ENCODE measurements at regions not wholly inside any gene's neighbourhood (a gene's known extent, or its start where the extent isn't known, plus 50 kb on each side); places are given as distances from the start of the nearest gene placed in this dataset.
A peak's percentile ranks its signal among the peaks of the same experiment; 100 is the strongest.
"Not testable (repeated sequence)": the region's sequence is repeated elsewhere in the genome, so short reads cannot be mapped to it uniquely, and the experiment has no call there.

DNA sequence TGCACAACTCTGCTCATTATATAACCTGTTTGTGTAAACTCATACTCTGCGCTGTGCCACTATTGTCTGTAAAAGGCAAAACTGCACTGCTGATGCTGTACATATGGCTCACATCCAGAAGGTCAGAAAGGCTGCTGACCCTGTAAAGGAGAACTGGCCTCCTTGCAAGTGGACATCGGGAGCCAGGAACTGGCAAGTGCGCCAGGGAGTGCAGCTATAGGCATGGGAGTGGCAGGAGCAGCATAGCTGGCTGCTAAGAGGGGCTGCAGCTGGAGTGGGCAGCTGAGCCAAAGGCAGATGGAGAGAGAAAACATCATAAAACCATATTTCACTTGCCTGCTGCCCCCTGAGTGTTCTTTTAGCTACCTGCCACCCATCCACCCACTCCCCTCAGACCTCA is 2183.4 kb upstream of the ACO1 start:
- no peak for ATAC-seq (ENCODE audit: low read depth in 2 of 2)
- no peaks in the 10 kb centered on the region for H3K27me3 Mint-ChIP-seq
- H3K4me1 Mint-ChIP-seq: peaks cover 0 to 3% (median 0%) of the 10 kb centered on the region in 3 donors
- H3K27ac Mint-ChIP-seq: no peak overlapping the region
- H3K9me3 Mint-ChIP-seq: peaks cover 4 to 15% (median 7%) of the 10 kb centered on the region in 7 donors
- no peak overlapping the region for H3K4me3 Mint-ChIP-seq
- no peak for DNase-seq
- peaks cover 0 to 10% of the 10 kb centered on the region in 2 donors for H3K36me3 Mint-ChIP-seq

DNA sequence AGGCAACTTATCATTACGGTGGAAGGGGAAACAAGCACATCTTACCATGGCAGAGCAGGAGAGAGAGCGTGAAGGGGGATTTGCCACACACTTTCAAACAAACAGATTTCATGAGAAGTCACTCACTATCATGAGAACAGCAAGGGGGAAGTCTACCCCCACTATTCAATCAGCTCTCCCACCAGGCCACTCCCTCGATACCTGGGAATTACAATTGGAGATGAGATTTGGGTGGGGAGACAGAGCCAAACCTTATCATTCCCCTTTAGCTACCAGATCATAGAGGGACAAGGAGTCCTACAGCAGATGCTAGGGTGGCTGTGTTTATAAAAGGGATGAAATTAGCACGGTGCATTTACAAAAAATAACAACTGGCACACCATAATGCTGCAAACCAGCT is 2149.4 kb upstream of the ACO1 start:
- no peaks in the 10 kb centered on the region for H3K36me3 Mint-ChIP-seq
- H3K4me1 Mint-ChIP-seq: no peaks in the 10 kb centered on the region

DNA sequence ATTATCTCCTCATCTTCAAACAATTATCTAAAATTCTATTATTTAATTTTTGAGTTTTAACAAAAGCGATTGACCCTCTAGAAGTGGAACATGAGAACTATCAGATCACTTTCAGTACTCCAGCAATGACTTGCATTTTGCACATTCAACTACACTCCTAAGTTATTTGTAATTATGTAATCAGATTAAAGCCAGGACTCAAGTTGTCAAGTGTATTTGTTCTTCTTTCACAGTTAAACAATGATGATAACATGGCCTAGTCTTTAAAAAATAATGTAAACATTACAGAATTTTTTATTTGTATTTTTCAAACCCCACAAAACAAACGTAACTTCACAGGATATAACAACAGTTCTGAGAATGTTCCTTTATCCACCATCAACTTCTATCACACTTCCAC is 2148.9 kb upstream of the ACO1 start:
- DNase-seq (no peak), ATAC-seq (ENCODE audit: low read depth in 2 of 2) (no peak)
- H3K4me3 Mint-ChIP-seq: no peak overlapping the region
- no peaks in the 10 kb centered on the region for H3K4me1 Mint-ChIP-seq
- H3K27ac Mint-ChIP-seq: no peak overlapping the region
- H3K27me3 Mint-ChIP-seq: no peaks in the 10 kb centered on the region
- peaks cover 0 to 5% (median 0%) of the 10 kb centered on the region in 7 donors for H3K9me3 Mint-ChIP-seq
- no peaks in the 10 kb centered on the region for H3K36me3 Mint-ChIP-seq

More for the DNA sequence above, 2149.4 kb upstream of the ACO1 start:
- ATAC-seq (ENCODE audit: low read depth in 2 of 2) (no peak), DNase-seq (no peak)
- Mint-ChIP-seq H3K4me3 (no peak overlapping the region), H3K9me3 (peaks cover 0 to 5% (median 0%) of the 10 kb centered on the region in 7 donors), H3K27me3 (no peaks in the 10 kb centered on the region), H3K27ac (no peak overlapping the region)

DNA sequence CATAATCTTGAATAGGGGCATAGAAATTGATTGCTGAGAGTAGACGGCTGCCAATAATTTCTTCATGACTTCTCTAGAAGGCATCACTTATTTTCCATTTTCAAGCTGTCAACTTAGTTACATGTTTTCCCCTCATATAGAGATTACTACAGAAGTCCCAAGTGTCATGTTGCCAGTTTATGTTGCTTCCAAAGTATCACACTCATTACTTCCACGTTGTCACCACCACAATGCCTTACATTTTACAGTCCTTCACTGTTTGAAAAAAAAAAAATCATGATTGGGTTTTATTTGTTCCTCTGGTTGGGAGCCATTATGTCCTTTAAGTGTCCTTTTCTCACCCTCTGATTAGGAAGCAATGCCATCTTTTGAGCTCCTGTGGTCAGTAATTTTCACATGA is 2144.6 kb upstream of the ACO1 start:
- no peaks in the 10 kb centered on the region for H3K27me3 Mint-ChIP-seq
- H3K4me1 Mint-ChIP-seq: no peaks in the 10 kb centered on the region

DNA sequence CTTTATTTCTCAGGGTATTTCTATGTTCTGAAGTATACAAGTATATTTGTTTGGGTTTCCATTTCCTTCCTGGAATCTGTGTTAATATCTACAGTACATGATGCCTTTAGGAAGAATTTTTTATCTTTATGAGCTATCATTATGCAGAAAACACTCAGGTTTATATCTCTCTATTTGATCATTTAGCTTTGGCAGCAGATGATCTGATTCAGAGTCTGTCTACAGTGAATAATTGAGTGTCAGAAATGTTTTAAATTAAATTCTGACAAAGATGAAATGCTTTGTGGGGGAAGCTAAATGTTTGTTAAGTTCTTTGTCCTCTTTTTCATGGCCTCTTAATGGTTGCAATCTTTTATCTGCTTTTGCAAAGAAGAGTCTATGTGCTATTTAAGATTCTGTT is 2141.0 kb upstream of the ACO1 start:
- no peaks in the 10 kb centered on the region for H3K9me3 Mint-ChIP-seq
- DNase-seq: no peak
- H3K4me1 Mint-ChIP-seq: no peaks in the 10 kb centered on the region
- H3K27me3 Mint-ChIP-seq: no peaks in the 10 kb centered on the region
- H3K27ac Mint-ChIP-seq: no peak overlapping the region
- no peak overlapping the region for H3K4me3 Mint-ChIP-seq
- no peak for ATAC-seq (ENCODE audit: low read depth in 2 of 2)
- no peaks in the 10 kb centered on the region for H3K36me3 Mint-ChIP-seq

More for the DNA sequence above, 2144.6 kb upstream of the ACO1 start:
- Mint-ChIP-seq H3K36me3 (no peaks in the 10 kb centered on the region), H3K9me3 (peaks cover 0 to 2% (median 0%) of the 10 kb centered on the region in 7 donors), H3K4me3 (no peak overlapping the region), H3K27ac (no peak overlapping the region)
- no peak for DNase-seq
- no peak for ATAC-seq (ENCODE audit: low read depth in 2 of 2)

GRCh38 chr9:30244877-30245276 is 2139.6 kb upstream of the ACO1 start:
- H3K27ac Mint-ChIP-seq: no peak overlapping the region
- ATAC-seq (ENCODE audit: low read depth in 2 of 2): no peak
- no peak overlapping the region for H3K4me3 Mint-ChIP-seq
- no peaks in the 10 kb centered on the region for H3K27me3 Mint-ChIP-seq
- DNase-seq: no peak
- H3K36me3 Mint-ChIP-seq: no peaks in the 10 kb centered on the region
- no peaks in the 10 kb centered on the region for H3K4me1 Mint-ChIP-seq
- H3K9me3 Mint-ChIP-seq: no peaks in the 10 kb centered on the region

GRCh38 chr9:30250872-30251271 is 2133.6 kb upstream of the ACO1 start:
- H3K4me3 Mint-ChIP-seq: no peak overlapping the region
- ATAC-seq (ENCODE audit: low read depth in 2 of 2): no peak
- no peaks in the 10 kb centered on the region for H3K36me3 Mint-ChIP-seq
- no peaks in the 10 kb centered on the region for H3K4me1 Mint-ChIP-seq
- peak overlapping the region in 1 of 6 donors; percentile 10 for H3K27ac Mint-ChIP-seq
- H3K9me3 Mint-ChIP-seq: no peaks in the 10 kb centered on the region
- no peak for DNase-seq
- H3K27me3 Mint-ChIP-seq: no peaks in the 10 kb centered on the region

- no peak overlapping the region for H3K27ac Mint-ChIP-seq
- no peaks in the 10 kb centered on the region for H3K27me3 Mint-ChIP-seq
- H3K4me1 Mint-ChIP-seq: no peaks in the 10 kb centered on the region
- DNase-seq (no peak), ATAC-seq (ENCODE audit: low read depth in 2 of 2) (no peak)
- H3K36me3 Mint-ChIP-seq: no peaks in the 10 kb centered on the region
- H3K4me3 Mint-ChIP-seq: no peak overlapping the region
- H3K9me3 Mint-ChIP-seq: peaks cover 0 to 23% (median 8%) of the 10 kb centered on the region in 7 donors
These were observed 2126.3 kb upstream of the ACO1 start for GRCh38 chr9:30258094-30258493.

DNA sequence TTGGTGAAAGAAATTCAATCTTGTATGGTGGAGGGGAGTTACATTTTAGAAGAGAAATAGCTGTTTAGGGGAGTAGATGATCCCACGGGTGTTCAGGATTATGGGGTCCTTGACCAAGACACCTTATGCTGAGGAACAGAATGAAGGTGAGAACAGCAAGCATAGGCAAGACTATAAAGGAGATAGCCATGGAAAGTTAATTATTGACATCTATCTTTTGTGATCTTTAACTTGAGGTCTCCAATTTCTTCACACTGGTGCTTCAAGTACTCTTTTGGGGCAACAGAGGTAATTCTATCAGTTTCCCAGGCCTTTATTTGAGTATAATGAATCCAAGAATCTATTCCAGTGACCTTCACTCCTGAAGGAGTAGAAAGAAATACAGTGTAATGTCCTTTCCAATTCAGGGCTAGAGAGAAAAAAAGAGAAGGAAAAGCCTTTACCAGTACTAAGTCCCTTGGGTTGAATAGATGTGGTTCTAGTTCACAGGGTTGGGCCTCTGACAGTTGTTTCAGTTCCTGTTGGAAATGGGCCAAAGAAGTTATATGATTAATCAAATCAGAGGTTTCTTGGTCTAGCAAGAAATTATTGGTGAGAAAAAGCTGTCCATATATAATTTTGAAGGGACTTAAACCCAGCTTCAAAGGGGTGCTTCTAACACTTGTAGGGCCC is 2104.1 kb upstream of the ACO1 start:
- Mint-ChIP-seq H3K4me3 (no peak overlapping the region), H3K36me3 (no peaks in the 10 kb centered on the region), H3K9me3 (peaks cover 0 to 33% (median 6%) of the 10 kb centered on the region in 7 donors), H3K27me3 (no peaks in the 10 kb centered on the region), H3K4me1 (peaks cover 0 to 5% (median 4%) of the 10 kb centered on the region in 3 donors), H3K27ac (no peak overlapping the region)
- no peak for ATAC-seq (ENCODE audit: low read depth in 2 of 2)
- DNase-seq: peak; percentile 24

- DNase-seq (no peak), ATAC-seq (ENCODE audit: low read depth in 2 of 2) (no peak)
- Mint-ChIP-seq H3K27me3 (no peaks in the 10 kb centered on the region), H3K9me3 (peaks cover 0 to 4% (median 0%) of the 10 kb centered on the region in 7 donors), H3K27ac (no peak overlapping the region), H3K4me3 (no peak overlapping the region), H3K36me3 (no peaks in the 10 kb centered on the region), H3K4me1 (no peaks in the 10 kb centered on the region)
These were observed 2095.0 kb upstream of the ACO1 start for GRCh38 chr9:30289435-30289834.

DNA sequence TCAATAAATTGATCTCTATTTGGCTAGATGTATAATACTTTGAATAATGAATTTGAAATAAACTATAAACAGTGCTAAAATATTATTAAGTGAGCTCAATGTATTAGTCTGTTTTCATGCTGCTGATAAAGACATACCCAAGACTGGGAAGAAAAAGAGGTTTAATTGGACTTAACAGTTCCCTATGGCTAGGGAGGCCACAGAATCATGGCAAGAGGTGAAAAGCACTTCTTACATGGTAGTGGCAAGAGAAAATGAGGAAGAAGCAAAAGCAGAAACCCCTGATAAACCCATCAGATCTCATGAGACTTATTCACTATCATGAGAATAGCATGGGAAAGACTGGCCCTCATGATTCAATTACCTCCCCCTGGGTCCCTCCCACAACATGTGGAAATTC is 2092.4 kb upstream of the ACO1 start:
- not testable (repeated sequence) for H3K36me3 Mint-ChIP-seq; H3K27ac Mint-ChIP-seq; H3K27me3 Mint-ChIP-seq; H3K4me1 Mint-ChIP-seq; DNase-seq; H3K9me3 Mint-ChIP-seq; H3K4me3 Mint-ChIP-seq; ATAC-seq (ENCODE audit: low read depth in 2 of 2)

- Mint-ChIP-seq H3K27ac (no peak overlapping the region), H3K4me1 (no peaks in the 10 kb centered on the region), H3K36me3 (no peaks in the 10 kb centered on the region), H3K27me3 (no peaks in the 10 kb centered on the region), H3K9me3 (peaks cover 0 to 3% (median 0%) of the 10 kb centered on the region in 7 donors), H3K4me3 (no peak overlapping the region)
- DNase-seq: no peak
- ATAC-seq (ENCODE audit: low read depth in 2 of 2): no peak
These were observed 2091.2 kb upstream of the ACO1 start for GRCh38 chr9:30293231-30293630.

GRCh38 chr9:30299126-30299780 is 2085.2 kb upstream of the ACO1 start:
- no peak overlapping the region for H3K4me3 Mint-ChIP-seq
- no peak overlapping the region for H3K27ac Mint-ChIP-seq
- no peak for ATAC-seq (ENCODE audit: low read depth in 2 of 2)
- H3K9me3 Mint-ChIP-seq: peaks cover 0 to 4% (median 0%) of the 10 kb centered on the region in 7 donors
- H3K4me1 Mint-ChIP-seq: no peaks in the 10 kb centered on the region
- H3K36me3 Mint-ChIP-seq: no peaks in the 10 kb centered on the region
- DNase-seq: no peak
- H3K27me3 Mint-ChIP-seq: no peaks in the 10 kb centered on the region

DNA sequence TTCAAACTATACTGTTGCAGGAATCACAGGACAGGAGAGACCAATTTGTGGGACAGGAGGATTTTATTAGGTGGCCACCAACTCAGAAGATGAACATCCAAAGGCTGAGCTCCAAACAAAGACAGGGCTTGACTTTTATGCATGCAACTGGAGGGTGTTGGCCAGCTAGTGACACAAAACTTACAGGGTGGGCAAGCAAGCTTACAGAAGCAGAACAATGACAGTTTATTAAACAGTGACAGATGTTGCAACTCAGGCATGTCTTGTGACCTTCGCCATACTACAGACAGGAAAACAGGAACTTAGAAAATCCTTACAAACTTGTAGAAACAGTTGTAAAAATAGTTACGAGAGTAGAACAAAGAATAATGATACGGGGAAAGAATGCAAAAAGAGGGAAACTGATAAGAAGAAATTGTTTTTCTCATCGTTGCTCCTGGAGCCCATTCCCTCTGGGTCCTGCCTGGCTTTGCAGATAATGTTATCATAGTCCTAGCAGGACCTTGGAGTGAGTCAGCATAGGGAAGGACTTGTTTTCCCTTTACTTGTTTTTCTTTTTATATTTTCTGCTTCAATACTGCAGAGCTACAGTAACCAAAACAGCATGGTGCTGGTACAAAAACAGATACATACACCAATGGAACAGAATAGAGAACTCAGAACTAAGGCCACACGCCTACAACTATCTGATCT is 2083.0 kb upstream of the ACO1 start:
- Mint-ChIP-seq H3K4me3 (peak overlapping the region in 2 of 8 donors; percentile 20 to 22), H3K9me3 (peaks cover 0 to 4% (median 0%) of the 10 kb centered on the region in 7 donors), H3K27ac (no peak overlapping the region), H3K36me3 (no peaks in the 10 kb centered on the region), H3K4me1 (no peaks in the 10 kb centered on the region), H3K27me3 (no peaks in the 10 kb centered on the region)
- no peak for ATAC-seq (ENCODE audit: low read depth in 2 of 2)
- no peak for DNase-seq

Data from naive B cell (primary cell).